Activated CD8-positive, alpha-beta memory T cell treated with anti-CD3 and anti-CD28 coated beads for 4 hours (primary cell): ENCODE measurements at regions not wholly inside any gene's neighbourhood (a gene's known extent, or its start where the extent isn't known, plus 50 kb on each side); places are given as distances from the start of the nearest gene placed in this dataset.
"Not testable (repeated sequence)": the region's sequence is repeated elsewhere in the genome, so short reads cannot be mapped to it uniquely, and the experiment has no call there.

Source experiments
- DNase-seq, 2 donors: peaks; one replicate each; pipeline ENCODE4 v3.0.0-alpha.2; 2020; ENCODE audit warnings: low read depth in 2 of 2

DNA sequence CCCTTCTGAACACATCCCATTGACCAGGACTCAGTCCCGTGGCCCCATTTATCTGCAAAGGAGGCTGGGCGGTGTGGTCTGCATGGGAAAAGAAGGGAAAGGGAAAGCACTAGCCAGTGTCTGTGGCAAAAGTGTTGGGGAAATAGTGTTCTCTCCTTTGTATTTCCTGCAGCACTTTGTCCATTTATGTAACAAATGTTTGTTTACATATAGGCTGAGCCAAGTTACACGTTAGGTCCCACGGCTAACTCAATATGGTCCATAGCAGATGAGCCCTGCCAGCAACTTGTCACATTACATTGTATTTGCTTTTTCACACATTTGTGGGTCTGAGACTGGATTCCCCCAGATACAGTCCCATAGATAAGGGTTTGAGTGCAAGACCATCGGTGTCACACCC lies 260.5 kb downstream of the MSX2 start:
- no peak for DNase-seq

DNA sequence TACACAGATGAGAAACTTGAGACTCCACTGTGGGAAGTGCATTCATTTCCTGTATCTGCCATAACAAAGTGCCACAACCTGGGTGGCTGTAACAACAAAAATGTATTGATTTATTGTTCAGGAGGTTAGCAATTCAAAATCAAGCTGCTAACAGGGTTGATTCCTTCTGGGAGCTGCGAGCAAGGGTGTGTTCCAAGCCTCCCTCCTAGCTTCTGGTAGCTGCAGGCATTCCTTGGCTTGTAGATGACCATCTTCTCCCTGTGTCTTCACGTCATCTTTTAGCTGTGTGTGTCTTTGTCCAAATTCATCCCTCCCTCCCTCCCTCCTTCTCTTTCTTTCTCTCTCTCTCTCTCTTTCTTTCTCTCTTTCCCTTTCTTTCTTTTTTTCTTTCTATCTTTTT lies 258.1 kb downstream of the MSX2 start:
- DNase-seq = no peak

DNA sequence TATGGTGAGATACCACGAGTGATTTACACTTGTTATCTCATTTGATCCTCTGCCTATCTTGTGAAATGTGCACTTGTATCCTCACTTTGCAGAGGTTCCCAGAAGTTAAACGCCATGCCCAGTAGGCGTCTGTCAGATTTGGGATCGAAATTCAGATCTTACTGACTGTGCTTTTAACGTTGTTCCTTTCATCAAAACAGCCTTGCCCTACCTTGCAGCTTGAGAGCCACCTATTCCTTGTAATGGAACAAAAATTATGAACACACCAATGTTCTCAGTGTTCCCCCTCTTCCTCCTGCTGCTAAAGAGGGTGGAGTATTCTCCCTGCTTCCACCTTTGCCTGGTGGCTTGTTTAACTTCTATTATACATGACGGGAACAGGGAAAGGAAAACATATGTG lies 257.0 kb downstream of the MSX2 start:
- no peak for DNase-seq

DNA sequence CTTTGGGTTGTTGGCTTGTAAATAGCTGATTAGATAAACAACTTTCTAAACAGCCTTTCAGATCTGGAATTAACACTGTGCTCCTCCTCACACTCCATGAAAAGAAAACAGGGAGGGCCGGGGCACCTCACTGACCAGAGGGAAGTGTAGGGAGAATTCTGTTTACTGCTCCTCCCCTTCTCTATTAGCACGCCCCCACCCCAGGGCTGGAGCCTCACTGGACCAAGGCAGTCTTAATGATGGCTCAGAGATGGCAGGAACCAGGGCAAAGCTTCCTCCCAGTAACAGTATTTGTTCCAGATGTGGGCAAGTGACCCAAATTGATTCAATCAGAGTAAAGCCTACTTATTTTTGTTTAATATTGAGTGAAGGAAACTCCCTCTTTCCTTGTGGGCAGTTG lies 256.6 kb downstream of the MSX2 start:
- no peak for DNase-seq

DNA sequence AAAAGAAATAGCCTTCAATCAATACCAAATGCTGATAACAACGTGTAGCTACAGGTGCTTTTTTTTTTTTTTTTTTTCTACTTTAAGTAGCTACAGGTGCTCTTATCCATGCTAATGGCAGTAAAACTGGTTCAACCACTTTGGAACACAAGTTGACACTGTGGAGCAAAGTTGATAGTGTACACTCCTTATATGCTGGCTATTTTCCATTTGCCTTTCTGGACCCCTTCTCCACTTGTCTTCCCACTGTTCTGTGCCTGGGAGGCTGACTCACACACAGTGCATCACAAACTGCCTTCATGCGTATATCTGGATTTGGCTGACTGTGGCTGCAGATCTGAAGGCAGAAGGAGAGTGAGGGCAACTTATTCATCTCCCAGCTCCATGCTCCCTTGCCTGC lies 247.9 kb downstream of the MSX2 start:
- no peak for DNase-seq

DNA sequence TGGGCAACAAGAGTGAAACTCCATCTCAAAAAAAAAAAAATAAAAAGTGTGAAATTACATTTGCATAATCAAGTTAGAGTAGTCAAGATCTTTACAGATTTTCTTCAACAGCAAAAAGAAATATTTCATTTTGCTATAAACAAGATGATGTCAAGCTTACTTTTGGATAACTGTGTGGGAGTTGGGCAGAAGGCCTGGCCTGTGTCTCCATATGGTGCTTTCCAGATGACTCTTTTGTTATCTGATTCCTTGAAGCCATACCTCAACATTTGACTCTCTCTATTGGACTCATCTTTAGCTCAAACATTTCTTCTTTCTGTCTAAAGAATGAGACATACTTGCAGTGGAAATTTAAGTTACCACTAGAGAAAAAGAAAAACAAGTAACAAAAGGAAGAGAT lies 246.8 kb downstream of the MSX2 start:
- DNase-seq = no peak

DNA sequence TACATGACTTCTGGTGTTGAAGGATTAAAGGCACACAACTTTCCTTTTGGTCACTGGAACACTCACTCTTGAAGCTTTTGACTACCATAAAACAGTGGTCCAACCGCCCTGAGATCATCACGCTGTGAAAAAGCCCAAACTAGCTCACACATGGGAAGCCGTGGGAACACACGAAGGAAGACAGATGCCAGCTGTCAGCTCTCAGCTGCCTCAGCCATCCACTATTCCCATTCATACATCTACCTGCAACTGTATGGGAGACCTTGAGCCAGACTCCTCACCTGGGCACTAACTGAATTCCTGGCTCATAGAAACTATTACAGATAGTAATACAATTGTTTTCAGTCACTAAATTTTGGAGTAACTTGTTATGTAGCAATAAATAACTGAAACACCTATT lies 246.1 kb downstream of the MSX2 start:
- no peak for DNase-seq

DNA sequence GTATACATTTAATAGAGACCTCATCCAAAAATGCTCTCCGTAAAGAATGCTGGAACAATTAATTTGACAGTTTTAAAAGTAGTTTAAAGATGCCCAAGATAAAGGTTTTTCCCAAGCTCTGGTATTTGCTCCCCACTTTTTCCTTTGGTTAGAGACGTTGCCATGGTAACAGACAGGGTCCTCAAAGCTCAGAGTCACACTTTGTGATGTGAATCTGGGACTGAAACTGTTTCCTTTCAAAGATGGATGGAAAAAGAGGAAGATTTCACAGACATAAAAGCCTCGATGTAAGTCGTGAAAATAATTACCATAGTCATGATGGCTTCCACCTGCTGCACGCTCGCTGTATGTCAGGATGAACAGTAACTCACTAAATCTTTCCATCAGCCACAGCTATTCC lies 229.5 kb downstream of the MSX2 start:
- no peak for DNase-seq

DNA sequence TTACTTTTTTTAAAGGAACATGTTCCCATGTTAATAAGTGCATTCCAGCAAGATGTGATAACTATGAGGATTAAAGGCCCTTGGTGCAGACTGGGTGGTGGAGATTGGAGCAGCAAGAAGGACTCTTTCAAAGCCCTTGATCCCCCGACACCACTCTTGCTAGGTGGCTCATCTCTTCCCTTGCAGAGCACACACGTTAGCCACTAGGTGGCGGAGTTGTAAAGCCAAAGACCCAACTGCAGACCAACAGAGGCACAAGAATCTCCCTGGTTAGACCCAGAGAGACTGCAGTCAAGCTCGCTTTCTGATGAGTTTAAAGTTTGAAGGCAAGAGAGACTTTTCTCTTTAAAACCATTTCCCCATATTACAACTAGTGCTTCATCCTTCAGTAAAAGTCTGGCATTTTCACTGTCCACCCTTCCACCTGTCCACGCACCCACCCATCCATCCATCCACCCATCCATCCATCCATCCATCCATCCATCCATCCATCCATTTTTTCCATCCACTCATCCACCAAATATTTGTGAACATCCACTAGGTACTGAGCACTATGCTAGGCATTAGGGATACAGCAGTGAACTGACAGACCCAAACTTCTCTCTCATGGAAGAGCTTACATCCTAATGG lies 226.9 kb downstream of the MSX2 start:
- DNase-seq = peak in 1 of 2 donors; percentile 19

DNA sequence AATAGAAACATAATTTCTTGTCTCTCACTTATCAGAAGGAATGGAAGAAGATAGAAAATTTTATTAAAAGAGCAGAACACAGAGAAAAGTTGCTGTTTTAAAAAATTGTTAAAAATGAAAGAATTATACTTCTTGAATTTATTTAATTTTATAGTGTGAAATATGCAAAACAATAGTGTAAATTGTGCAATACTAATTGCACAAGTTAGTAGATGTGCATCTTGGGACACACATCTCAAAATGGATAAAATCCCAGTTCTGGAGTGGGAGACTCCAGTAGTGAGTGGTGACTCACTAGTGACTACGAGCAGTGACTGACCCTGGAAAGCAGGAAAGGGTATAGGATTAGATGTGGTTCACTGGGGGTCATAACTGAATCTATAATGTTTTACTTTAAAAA lies 223.2 kb downstream of the MSX2 start:
- no peak for DNase-seq

DNA sequence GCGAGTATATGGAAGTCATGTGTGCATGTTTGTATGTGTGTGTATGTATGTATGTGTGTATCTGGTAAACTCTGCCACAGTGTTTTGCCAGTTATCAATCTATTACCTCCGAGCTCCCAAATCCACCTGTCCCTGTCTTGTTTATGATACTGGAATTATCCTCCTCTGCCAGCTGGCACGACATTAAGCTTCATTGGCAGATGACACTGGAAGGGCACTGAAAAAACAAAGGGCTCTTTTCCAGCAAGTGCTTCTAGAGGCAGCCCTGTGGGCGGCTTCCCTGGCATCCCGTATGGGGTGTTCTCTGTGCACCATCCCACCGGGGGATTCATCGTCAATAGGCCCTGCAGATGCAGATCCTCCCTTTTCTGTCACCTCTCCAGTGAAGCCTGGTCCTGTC lies 221.5 kb downstream of the MSX2 start:
- no peak for DNase-seq

DNA sequence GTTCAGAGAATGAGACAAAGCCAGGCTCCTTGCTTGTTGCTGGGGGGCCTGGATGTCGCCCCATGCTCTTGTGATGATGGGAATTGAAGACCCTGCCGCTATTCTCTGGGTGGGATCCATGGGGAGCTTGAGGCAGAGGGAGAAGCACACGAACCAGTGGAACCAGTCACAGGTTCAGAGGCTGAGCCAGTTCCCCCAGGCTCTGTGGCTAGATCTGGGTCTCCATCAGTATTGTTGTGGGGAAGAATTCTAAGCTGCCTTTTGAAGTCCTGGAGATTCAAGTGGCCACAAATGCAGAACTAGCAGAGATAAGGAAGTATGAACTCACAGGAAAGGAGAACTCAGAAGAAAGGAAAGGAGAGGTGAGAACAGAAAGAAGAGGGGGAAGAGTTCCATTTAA lies 219.4 kb downstream of the MSX2 start:
- DNase-seq = no peak

DNA sequence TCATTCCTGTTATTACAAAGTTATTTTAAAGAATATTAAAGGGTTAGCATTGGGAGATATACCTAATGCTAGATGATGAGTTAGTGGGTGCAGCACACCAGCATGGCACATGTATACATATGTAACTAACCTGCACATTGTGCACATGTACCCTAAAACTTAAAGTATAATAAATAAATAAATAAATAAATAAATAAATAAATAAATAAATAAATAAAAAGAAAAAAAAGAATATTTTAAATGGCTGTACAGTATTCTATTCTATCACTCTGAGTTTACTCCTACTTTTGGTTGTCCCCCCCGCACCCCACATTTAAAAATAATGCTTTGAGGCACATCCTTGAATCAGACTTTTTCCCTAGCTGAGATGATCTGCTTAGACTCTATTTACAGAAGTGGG lies 218.6 kb downstream of the MSX2 start:
- DNase-seq = not testable (repeated sequence)

DNA sequence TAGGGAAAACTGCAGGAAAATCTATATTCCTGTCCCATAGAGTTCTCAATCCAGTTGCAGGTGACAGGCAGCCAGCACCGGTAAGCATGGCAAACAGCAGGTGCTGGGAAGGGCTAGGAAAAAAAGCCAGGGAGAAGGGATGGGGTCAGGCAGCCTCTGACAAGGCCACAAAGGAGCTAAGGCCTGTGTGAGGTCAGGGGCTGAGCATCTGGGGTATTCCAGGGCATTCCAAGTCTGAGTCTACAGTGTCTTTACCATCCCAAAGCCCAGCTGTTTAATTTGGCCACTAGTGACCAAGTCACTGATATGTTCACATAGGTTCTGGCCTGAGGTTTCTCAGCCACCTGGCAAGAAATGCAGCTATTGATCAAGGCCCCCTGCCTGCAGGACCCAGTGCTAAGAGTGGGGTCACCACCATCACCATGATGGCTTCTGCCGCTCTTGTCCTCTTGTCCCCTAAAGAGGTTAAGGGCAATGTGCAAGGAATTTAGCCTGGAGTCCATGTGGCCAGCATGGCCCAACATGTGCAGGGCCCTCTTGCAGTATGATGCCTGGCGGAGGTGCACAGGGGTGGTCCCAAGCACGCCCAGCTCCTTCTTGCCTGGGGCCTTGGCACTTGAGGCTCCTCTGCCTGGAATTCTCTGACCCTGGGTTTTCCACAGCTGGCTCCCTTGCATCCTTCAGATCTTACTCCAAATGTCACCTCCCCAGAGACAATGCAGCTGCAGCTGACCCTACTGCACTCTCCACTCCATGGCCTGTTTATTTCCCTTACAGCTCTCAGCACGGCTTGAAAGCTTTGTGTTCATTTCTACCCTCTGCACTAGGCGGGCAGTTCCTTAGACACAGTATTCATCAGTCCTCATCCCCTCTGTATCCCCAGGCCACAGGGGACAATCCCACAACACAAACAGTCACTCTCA lies 213.1 kb downstream of the MSX2 start:
- DNase-seq = no peak

DNA sequence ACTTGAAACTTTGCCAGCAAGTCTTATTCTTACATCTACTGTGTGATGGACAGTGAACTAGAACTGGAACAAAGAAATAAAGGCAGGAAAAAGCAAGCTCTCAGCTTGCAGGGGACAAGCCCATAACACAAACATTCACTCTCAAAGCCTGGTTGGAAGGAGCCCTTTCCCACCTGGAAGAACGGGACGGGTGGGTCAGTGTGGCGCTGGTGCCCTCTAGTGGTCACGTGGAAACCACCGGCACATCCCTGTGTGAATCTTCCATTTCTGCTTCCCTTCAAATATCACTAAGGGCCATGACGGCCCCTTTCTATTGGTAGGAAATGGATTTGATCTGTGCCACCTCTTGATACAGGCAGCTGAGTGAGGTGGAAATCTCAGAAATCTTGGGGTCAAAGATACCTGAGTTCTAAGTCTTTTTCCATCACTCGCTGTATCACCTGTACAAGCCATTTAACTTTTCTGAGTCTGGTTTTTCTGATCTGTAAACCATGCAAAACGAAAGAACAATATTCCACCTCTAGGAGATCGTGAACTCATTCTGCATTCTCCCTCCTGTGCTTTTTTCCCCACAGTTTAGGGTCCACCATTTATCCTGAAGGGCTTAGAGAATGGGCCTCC lies 211.6 kb downstream of the MSX2 start:
- DNase-seq = no peak

DNA sequence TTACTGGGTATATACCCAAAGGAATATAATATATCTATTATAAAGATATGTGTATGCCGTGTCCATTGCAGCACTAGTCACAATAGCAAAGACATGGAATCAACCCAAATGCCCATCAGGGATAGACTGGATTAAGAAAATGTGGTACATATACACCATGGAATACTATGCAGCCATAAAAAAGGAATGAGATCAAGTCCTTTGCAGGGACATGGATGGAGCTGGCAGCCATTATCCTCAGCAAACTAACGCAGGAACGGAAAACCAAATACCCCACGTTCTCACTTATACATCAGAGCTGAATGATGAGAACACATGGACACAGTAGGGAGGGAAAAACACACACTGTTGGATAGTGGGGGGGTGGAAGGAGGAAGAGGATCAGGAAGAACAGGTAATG lies 206.7 kb downstream of the MSX2 start:
- not testable (repeated sequence) for DNase-seq

DNA sequence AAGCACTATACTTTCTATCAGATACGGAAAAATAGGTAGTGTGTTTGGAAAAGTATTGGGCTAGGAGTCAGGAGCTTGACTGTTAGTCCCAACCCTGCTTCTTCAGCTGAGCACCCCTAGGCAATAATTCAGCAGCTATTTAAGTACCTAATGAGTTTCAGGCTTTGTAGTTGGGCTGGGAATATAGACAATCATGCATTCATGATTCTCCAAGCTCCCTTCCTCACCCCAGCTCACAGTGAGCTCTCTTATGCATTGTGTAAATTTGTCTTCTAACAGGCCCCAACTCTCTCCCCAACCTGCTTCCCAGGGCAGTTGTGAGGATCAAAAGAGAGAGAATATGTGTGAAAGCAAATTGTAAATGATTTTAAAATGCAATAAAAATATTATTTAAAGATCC lies 201.2 kb downstream of the MSX2 start:
- DNase-seq = no peak

DNA sequence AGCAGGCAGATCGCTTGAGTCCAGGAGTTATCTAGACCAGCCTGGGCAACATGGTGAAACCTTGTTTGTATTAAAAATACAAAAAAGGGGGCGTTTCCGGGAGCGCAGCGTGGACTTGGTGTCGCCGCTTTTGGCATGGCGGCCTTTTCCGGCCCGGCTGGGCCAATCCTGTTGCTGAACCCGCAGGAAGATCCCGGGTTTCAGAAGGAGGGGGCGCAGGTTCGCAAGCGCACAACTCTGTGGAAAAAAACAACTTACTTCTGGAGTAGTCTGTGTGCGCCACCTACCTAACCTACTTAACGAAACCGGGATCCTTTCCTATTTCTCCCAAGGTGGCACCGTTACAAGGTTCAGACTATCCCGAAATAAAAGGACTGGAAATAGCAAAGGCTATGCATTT lies 198.6 kb downstream of the MSX2 start:
- DNase-seq = no peak

DNA sequence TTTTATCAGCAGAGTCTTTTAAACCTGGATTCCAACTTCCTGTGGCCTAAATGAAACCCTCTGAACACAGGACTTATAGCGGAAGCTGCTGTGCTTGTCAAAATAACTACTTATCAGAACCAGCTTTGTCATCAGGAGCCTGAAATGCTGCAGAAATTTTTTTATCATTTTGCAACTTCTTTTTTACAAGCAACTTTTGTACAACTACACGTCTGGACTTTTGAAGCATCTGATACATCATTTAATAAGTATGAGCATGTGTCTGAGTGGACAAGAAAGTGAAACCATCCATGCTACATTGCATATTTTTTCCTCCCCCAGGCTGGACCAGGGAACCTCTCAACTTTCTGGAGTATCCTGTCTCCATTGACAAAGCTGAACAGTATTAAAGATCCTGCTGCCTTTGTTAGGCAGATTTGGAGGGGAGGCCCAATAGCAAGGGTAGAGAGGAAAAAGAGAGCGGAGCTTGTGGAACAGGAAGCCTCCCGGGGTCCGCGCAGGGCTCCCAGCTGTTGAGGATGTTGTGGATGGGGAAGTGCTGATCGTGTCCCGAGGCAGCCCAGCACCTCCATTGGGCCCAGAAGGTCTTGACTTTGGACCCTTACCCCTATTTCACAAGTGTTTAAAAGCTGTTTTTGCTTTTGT lies 196.6 kb downstream of the MSX2 start:
- no peak for DNase-seq

DNA sequence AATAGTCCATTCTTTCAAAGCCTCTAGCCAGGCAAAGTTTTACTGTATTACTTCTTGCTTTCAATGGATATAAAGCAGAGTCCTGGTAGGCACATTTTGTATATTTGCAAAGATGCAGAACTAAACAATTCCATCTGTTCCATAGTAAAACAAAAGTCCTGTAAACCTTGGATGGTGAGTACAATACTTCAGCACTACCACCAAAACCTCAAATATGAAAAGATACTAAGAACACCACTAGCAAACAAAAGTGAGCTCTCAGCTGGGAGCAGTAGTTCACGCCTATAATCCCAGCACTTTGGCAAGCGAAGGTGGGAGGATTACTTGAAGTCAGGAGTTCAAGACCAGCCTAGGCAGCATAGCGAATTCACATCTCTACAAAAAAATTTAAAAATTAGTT lies 195.0 kb downstream of the MSX2 start:
- no peak for DNase-seq

DNA sequence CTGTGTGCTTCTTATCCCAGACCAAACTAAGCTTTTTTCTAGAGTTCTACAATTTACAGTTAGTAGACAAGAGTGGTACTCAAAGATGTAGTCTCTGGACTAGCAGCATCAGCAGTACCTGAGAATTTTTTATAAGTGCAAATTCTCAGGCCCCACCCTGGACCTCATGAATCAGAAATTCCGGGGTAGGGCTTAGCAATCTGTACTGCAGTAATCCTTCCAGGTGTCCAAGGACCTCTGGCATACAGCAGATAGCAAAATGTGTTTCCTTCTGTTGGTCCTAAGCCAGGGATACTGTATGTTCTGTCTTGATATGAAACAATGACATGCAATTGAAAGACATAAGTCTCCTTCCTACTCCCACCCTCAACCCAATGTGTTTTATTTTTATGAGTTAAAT lies 194.3 kb downstream of the MSX2 start:
- no peak for DNase-seq

DNA sequence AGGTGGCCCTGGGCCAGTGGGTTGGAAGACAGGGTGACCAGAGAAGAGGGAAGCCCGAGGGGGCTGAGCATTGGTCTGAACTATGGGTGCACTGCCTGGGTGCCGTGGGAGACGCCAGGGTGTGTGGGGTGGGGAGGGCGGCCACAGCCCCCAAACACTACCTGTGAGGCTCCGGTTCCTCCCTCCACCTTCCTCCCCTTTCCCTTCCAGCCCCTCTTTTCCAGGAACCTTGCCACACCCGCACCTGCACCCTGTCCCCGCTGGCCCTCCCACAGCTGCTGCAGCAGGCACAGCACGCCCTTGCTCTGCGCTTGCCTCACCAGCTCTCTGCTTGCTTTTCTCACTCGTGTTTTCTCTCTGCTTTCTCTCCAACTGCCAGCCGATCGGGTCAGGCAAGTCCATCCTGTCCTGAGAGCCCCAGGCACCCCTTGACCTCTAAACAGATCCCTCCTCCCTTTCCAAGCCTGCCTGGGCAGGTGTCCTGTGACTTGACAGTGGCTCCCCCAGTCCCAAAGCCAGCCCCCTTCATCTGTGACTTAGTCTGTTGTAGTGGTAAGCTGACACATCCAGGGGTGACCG lies 193.7 kb downstream of the MSX2 start:
- DNase-seq = no peak
